SK-N-SH (cell line): ENCODE measurements at regions not wholly inside any gene's neighbourhood (a gene's known extent, or its start where the extent isn't known, plus 50 kb on each side); places are given as distances from the start of the nearest gene placed in this dataset.

ENCODE experiments used
- CTCF ChIA-PET: fragments of 300-600, 350-600 bp; formaldehyde crosslinking; extraction: SDS; loops from one replicate; lab custom pipeline; 2021; lab: Yijun Ruan, JAX
- POLR2A ChIA-PET: fragments of 350-600 bp; sonication (Branson Sonifier 250); formaldehyde crosslinking; extraction: SDS; loops from one replicate; lab custom pipeline; 2020; ENCODE audit warnings: antibody characterized with exemption, inconsistent platforms; lab: Yijun Ruan, JAX
- DNase-seq: peaks from one replicate; pipeline ENCODE4 v3.0.0; 2012
- H2AFZ ChIP-seq: fragments of 200-600 bp; sonication (generic); 2 replicates; pipeline ENCODE4 v1.8.1; 2016; ENCODE audit warnings: antibody characterized with exemption, mild to moderate bottlenecking, low read depth
- H3F3A ChIP-seq: fragments of 200-600 bp; sonication (generic); replicated peaks from 2 replicates; pipeline ENCODE3; 2016; ENCODE audit warnings: antibody characterized with exemption, mild to moderate bottlenecking; ENCODE audit not compliant: insufficient read depth
- H3K27ac ChIP-seq, 2 experiments: fragments of 200-500 bp in 1 of 2; fragments of 200-600 bp in 1 of 2; sonication (Bioruptor generic) in 1 of 2; sonication (generic), shearing (Covaris generic) in 1 of 2; 2 replicates each; pipeline versions ENCODE4 v1.5.1 to v1.6.1; 2014 to 2016; ENCODE audit warnings: low read depth in 2 of 2, inconsistent platforms in 1 of 2, low read length in 1 of 2, mild to moderate bottlenecking in 1 of 2, mixed read lengths in 1 of 2
- H3K27me3 ChIP-seq: fragments of 200-600 bp; sonication (generic), shearing (Covaris generic); 2 replicates; pipeline ENCODE4 v1.6.1; 2016; ENCODE audit warnings: mixed run types; ENCODE audit not compliant: insufficient read depth
- H3K36me3 ChIP-seq, 2 experiments: fragments of 200-500 bp in 1 of 2; fragments of 200-600 bp in 1 of 2; sonication (Bioruptor generic) in 1 of 2; sonication (generic) in 1 of 2; replicated peaks in 1 of 2; 2 replicates each; pipeline versions ENCODE3 to v1.5.1; 2014 to 2016; ENCODE audit warnings: low read length in 1 of 2, mild to moderate bottlenecking in 1 of 2; ENCODE audit not compliant: insufficient read depth in 2 of 2, control insufficient read depth in 1 of 2
- H3K4me1 ChIP-seq, 2 experiments: fragments of 200-500 bp in 1 of 2; fragments of 200-600 bp in 1 of 2; sonication (Bioruptor generic) in 1 of 2; sonication (generic), shearing (Covaris generic) in 1 of 2; 2 replicates each; pipeline versions ENCODE4 v1.5.1 to v1.6.1; 2014 to 2016; ENCODE audit warnings: low read depth in 1 of 2, low read length in 1 of 2, mixed run types in 1 of 2; ENCODE audit not compliant: insufficient read depth in 2 of 2, control insufficient read depth in 1 of 2
- H3K4me2 ChIP-seq: fragments of 200-600 bp; sonication (generic), shearing (Covaris generic); 2 replicates; pipeline ENCODE4 v1.6.1; 2017; ENCODE audit warnings: mixed run types
- H3K4me3 ChIP-seq, 2 experiments: fragments of 200-500 bp in 1 of 2; fragments of 200-600 bp in 1 of 2; sonication (Bioruptor generic) in 1 of 2; sonication (generic), shearing (Covaris generic) in 1 of 2; 2 replicates each; pipeline versions ENCODE4 v1.5.1 to v1.8.1; 2014 to 2016; ENCODE audit warnings: low read depth in 2 of 2, inconsistent platforms in 1 of 2, low read length in 1 of 2, mild to moderate bottlenecking in 1 of 2, mixed read lengths in 1 of 2, moderate library complexity in 1 of 2
- H3K79me2 ChIP-seq: fragments of 200-600 bp; sonication (generic); 2 replicates; pipeline ENCODE4 v1.8.1; 2017; ENCODE audit warnings: mild to moderate bottlenecking; ENCODE audit not compliant: insufficient read depth
- H3K9ac ChIP-seq: fragments of 200-600 bp; sonication (generic); 2 replicates; pipeline ENCODE4 v1.6.1; 2017; ENCODE audit warnings: mixed run types
- H3K9me2 ChIP-seq: fragments of 200-600 bp; sonication (generic); 2 replicates; pipeline ENCODE4 v1.6.1; 2017; ENCODE audit warnings: mixed run types
- H3K9me3 ChIP-seq: fragments of 200-600 bp; sonication (generic); 2 replicates; pipeline ENCODE4 v1.6.1; 2017; ENCODE audit warnings: mixed run types, mild to moderate bottlenecking, moderate library complexity
- H4K20me1 ChIP-seq: fragments of 200-600 bp; sonication (generic); 2 replicates; pipeline ENCODE4 v1.6.1; 2017; ENCODE audit warnings: mild to moderate bottlenecking, mixed run types; ENCODE audit not compliant: insufficient read depth
- EP300 ChIP-seq, 2 experiments: IDR thresholded peaks; 2 replicates each; pipeline versions ENCODE4 v1.4.0 to v1.6.1; 2012; ENCODE audit warnings: borderline replicate concordance in 1 of 2, low read depth in 1 of 2, low read length in 1 of 2
- EZH2phosphoT487 ChIP-seq: fragments of 200-600 bp; sonication (generic); IDR thresholded peaks from 2 replicates; pipeline ENCODE4 v1.6.1; 2017; ENCODE audit warnings: low read depth, mixed run types, mild to moderate bottlenecking, antibody characterized with exemption, moderate library complexity, borderline replicate concordance
- FOSL2 ChIP-seq: IDR thresholded peaks from 2 replicates; pipeline ENCODE4 v1.4.0; 2012; ENCODE audit warnings: low read depth, mild to moderate bottlenecking, moderate library complexity, borderline replicate concordance
- FOXJ3 ChIP-seq: sonication (generic); formaldehyde crosslinking; IDR thresholded peaks from 2 replicates; pipeline ENCODE4 v1.5.1; 2020; ENCODE audit warnings: mild to moderate bottlenecking, missing genetic modification reagents
- GABPA ChIP-seq: IDR thresholded peaks from 2 replicates; pipeline ENCODE4 v1.4.0; 2012; ENCODE audit warnings: low read depth, mild to moderate bottlenecking
- GATA2 ChIP-seq: sonication (generic); formaldehyde crosslinking; IDR thresholded peaks from 2 replicates; pipeline ENCODE4 v1.5.0; 2020; ENCODE audit warnings: mild to moderate bottlenecking, missing genetic modification reagents
- MAX ChIP-seq: IDR thresholded peaks from 2 replicates; pipeline ENCODE4 v1.4.0; 2012; ENCODE audit warnings: low read depth
- MEF2A ChIP-seq: IDR thresholded peaks from 2 replicates; pipeline ENCODE4 v1.4.0; 2012; ENCODE audit warnings: low read depth, borderline replicate concordance
- MXI1 ChIP-seq: IDR thresholded peaks from 2 replicates; pipeline ENCODE4 v1.6.1; 2012; ENCODE audit warnings: mild to moderate bottlenecking, low read depth, low read length, improper control_type of control experiment
- NFIC ChIP-seq: IDR thresholded peaks from 2 replicates; pipeline ENCODE4 v1.4.0; 2012; ENCODE audit warnings: borderline replicate concordance
- NRF1 ChIP-seq: IDR thresholded peaks from 2 replicates; pipeline ENCODE4 v1.6.1; 2012; ENCODE audit warnings: low read depth, mild to moderate bottlenecking, low read length
- POLR2AphosphoS5 ChIP-seq: IDR thresholded peaks from 2 replicates; pipeline ENCODE4 v1.6.1; 2012; ENCODE audit warnings: low read depth, low read length
- RAD21 ChIP-seq: IDR thresholded peaks from 2 replicates; pipeline ENCODE4 v1.6.1; 2012; ENCODE audit warnings: mild to moderate bottlenecking, low read length
- RFX5 ChIP-seq: IDR thresholded peaks from 2 replicates; pipeline ENCODE4 v1.6.1; 2012; ENCODE audit warnings: mild to moderate bottlenecking, improper control_type of control experiment, low read length
- RXRA ChIP-seq: IDR thresholded peaks from 2 replicates; pipeline ENCODE4 v1.4.0; 2012; ENCODE audit warnings: low read depth, mild to moderate bottlenecking, borderline replicate concordance
- SIN3A ChIP-seq: IDR thresholded peaks from 2 replicates; pipeline ENCODE4 v1.6.1; 2012; ENCODE audit warnings: low read depth, mild to moderate bottlenecking, low read length, moderate library complexity, borderline replicate concordance
- TAF1 ChIP-seq: IDR thresholded peaks from 2 replicates; pipeline ENCODE4 v1.6.1; 2012; ENCODE audit warnings: low read depth, mild to moderate bottlenecking, low read length, moderate library complexity, borderline replicate concordance
- TEAD4 ChIP-seq: IDR thresholded peaks from 2 replicates; pipeline ENCODE4 v1.4.0; 2012; ENCODE audit warnings: mild to moderate bottlenecking, borderline replicate concordance; ENCODE audit not compliant: insufficient read depth
- USF1 ChIP-seq: IDR thresholded peaks from 2 replicates; pipeline ENCODE4 v1.4.0; 2012; ENCODE audit warnings: low read depth, borderline replicate concordance
- WGBS: methylation state at CpG from one replicate; pipeline ENCODE4 v1.1.6; 2017; ENCODE audit warnings: low lambda C conversion rate; 5-methylcytosine and 5-hydroxymethylcytosine counted together

GRCh38 chr2:144670080-144670479, 150.2 kb upstream of the ZEB2 start:
- no peaks in the 10 kb centered on the region; a peak in 1 of 4 replicates for H3K4me1 ChIP-seq
- H2AFZ ChIP-seq, result no peak overlapping the region
- no peaks in the 10 kb centered on the region for H3K9me2 ChIP-seq
- H3K27ac ChIP-seq, result no peak overlapping the region
- no peaks in the 10 kb centered on the region for H3K36me3 ChIP-seq
- H3K9ac ChIP-seq, result no peak overlapping the region
- TF ChIP-seq SIN3A (no peak), POLR2AphosphoS5 (no peak), GATA2 (CRISPR knock-in tag) (no peak), USF1 (no peak), TEAD4 (no peak), FOSL2 (no peak), RAD21 (no peak), GABPA (no peak), NFIC (no peak), NRF1 (no peak), EZH2phosphoT487 (no peak)
- WGBS, result 73% methylated on average over 2 of the region's 2 CpGs
- ChIA-PET POLR2A (no interaction called here), CTCF (no interaction called here)
- H3K79me2 ChIP-seq, result no peaks in the 10 kb centered on the region
- H3K9me3 ChIP-seq, result no peaks in the 10 kb centered on the region
- H4K20me1 ChIP-seq, result no peaks in the 10 kb centered on the region
- no peaks in the 10 kb centered on the region for H3K27me3 ChIP-seq
- H3F3A ChIP-seq, result no peaks in the 10 kb centered on the region
- H3K4me3 ChIP-seq, result no peak overlapping the region
- no peak for DNase-seq
- H3K4me2 ChIP-seq, result no peak overlapping the region

GRCh38 chr2:144669196-144669987, 149.5 kb upstream of the ZEB2 start:
- Histone ChIP-seq H3K79me2 (no peaks in the 10 kb centered on the region), H3K9me3 (no peaks in the 10 kb centered on the region), H3K36me3 (no peaks in the 10 kb centered on the region), H3K4me2 (no peak overlapping the region), H3F3A (no peaks in the 10 kb centered on the region), H3K9me2 (no peaks in the 10 kb centered on the region), H3K4me3 (no peak overlapping the region), H3K9ac (no peak overlapping the region), H3K4me1 (no peaks in the 10 kb centered on the region; a peak in 1 of 4 replicates), H4K20me1 (no peaks in the 10 kb centered on the region), H3K27me3 (no peaks in the 10 kb centered on the region), H2AFZ (no peak overlapping the region), H3K27ac (no peak overlapping the region)
- DNase-seq, result no peak
- CTCF ChIA-PET, result no interaction called here
- no peak for TF ChIP-seq RXRA
- TF ChIP-seq TAF1, result no peak
- TF ChIP-seq MAX, result no peak
- TF ChIP-seq EP300 (IDR thresholded peaks at IDR 0.05; ENCODE audit: borderline replicate concordance in 1 of 2, low read depth in 1 of 2, low read length in 1 of 2), result no peak
- no peak for TF ChIP-seq RFX5
- no peak for TF ChIP-seq FOSL2
- TF ChIP-seq MXI1, result no peak
- no peak for TF ChIP-seq MEF2A
- TF ChIP-seq FOXJ3 (CRISPR knock-in tag), result no peak
- 87% methylated on average over 7 of the region's 7 CpGs for WGBS
- POLR2A ChIA-PET, result no interaction called here
